Activated CD8-positive, alpha-beta memory T cell treated with anti-CD3 and anti-CD28 coated beads, Interleukin-2, amount 50 U/mL, for 1 hour (primary cell): ENCODE measurements at regions not wholly inside any gene's neighbourhood (a gene's known extent, or its start where the extent isn't known, plus 50 kb on each side); places are given as distances from the start of the nearest gene placed in this dataset.

ENCODE experiments used
- DNase-seq: peaks from one replicate; pipeline ENCODE4 v3.0.0-alpha.2; 2020; ENCODE audit errors: extremely low read depth

DNA sequence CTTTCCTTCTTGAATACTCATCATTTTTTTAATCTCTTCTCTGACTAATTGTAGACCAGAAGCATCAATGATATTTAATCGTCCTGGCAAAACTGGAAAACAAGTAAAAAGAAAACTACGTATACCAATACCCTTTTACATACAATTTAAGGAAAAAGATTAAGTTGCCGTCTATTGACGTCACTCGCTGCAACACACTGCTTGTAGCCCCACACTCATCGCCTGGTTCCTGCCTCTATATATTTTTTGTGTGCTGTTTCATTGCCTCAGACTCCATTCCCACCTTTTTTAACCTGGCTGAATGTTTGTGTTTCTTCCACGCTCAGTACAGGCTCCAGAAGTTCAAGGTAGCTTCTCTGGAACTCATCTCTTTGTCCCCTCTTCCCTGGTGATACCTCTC lies 536.2 kb downstream of the METTL4 start:
- DNase-seq, result no peak

DNA sequence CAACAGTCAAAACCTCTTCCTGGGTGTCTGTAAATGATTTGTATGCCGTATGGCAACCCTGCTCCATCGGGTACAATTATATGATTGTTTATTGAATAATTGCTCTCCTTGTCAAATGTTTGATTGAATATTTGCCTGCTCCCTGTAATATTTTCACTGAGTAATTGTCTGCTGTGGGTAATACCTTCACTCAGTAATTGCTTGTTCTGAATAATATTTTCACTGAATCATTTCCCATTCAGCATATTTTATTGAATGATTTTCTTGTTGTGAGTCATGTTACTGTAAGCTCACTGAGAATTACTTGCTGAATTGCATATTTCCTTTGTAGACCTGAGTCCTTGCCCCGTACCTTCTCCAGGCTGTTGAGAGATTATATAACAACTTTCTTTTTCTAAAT lies 535.2 kb downstream of the METTL4 start:
- no peak for DNase-seq

DNA sequence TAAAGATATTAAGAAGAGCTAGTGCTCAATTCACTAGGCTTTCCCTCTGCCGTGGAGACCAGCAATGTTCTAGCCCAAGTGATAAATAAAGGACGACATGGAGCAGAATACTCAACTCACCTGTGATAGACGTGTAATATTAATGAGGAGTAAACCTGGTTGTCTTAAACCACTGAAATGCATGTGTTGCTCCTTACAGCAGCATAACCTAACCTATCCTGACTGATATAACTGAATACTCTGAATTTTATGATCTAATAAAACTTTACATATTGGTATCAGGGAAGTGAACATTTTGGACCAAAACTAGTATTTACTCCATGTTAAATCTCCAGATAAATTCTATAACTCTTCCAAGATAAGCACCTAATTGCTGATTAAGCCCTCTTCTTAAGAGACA lies 531.0 kb downstream of the METTL4 start:
- no peak for DNase-seq

DNA sequence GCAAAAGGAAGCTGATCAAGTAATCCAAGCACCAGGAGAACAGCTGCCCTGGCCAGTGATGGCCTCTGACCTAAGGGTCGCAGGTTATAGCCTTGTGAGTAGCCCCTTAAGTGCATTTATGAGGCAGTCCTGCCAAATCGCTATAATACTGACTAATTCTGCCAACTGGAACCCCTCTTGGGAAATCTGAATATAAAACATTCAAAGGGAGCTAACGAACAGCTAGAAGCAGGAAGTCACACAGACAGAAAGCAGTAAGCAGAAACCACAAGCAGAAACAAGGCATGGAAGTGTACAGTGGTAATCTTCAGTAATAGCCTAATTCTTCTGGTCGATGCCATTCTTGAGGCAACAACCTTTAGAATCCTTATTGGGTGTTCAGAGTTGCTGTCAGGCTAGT lies 521.3 kb downstream of the METTL4 start:
- DNase-seq, result no peak

DNA sequence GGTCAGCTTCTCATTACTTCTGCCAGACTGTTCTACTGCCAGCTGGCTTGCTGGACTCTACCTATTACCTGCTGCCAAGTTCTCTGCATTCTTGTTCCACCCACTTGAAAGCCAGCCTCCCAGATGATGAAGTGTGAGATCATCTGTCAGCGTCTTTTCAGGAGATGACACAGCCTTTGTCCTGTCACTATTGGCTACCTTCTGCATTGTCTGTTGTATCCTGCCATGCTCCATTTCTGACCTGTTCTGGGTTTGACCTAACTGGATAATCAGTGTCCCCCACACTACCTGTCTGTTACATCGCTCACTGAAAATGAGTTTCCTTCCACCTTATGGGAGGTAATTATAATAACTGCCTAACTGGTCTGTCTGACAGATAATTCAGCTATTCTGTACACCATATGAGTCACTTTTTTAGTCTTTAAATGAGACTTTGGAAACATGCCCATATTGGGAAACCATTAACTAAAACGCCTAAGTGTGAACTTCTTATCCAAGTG lies 520.6 kb downstream of the METTL4 start:
- DNase-seq, result no peak

DNA sequence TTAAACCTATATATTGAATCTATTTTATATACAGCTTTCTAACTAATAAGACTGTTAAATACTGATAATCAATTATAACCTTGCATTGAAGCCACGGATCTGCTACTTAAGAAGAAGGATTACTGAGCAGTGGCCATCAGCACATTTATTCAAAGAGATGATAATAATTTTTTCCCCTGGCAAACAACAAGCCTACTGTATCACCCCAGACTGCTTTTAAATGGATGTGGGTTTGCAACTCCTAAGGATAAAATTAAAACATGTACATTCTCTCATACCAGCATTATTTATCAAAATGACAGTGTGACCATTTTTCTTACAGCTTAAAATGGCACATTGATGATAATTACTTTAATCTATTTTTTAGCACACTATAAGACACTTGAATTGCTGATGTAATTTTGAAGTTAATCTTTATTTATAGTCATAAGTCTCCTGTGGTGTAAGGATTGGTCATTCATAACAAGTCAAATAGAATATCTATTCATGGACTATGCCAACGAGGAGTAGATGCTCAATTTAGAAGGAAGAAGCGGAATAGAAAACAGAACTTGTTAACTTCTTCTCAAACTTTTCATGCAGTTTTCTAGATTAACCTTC lies 517.7 kb downstream of the METTL4 start:
- no peak for DNase-seq

DNA sequence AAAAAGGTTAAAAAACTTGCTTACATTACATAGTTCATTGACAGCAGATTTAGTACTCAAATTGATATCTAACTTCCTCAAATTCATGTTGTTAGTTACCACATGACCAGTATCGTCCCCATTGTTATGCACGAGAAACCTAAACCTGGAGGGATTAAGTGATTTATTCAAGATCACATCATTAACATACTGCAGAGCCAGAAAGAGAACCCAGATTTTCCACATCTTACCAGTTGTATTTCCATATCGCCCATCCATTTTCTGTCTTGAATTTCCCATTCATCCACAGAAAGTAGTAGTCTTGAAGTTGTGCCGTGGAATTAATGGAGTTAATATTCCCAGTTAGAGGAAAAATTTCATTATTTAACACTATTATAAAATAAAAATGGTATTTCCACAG lies 512.0 kb downstream of the METTL4 start:
- DNase-seq, result no peak

DNA sequence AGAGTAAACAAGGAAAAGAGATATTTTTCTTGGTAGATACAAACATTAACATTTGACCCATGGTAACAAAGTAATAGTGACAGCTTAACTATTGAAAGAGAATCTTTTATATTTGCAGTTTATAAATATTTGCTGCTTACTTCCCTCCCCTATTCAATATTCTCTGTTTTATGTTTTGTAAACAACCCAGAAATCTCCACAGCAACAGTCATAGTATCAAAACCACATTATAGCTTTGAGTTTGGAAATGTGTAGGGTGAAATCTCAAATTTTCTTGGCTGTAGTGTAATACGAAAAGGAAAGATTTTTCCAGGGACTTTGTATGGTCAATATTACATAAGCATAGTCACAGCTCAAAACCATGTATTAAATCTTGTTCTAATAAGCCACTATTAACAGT lies 511.2 kb downstream of the METTL4 start:
- no peak for DNase-seq

DNA sequence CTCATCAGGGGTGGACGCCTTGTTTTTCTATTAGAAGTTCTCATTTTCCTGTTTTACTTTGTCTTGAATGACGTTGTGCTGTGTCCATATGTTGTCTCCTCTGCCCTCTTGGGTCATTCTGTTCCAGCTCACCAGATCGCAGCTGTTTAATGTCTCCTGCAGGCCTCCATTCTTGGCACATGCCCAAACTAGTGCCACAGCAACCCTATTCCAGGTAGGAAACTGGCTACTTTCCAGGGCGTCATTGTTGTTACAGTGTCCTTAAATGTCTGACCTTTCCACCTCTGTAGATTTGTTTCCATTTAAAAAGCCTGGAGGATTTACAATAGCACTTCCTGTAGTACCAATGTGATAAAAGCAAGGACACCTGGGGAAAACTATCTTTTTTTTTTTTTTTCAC lies 500.7 kb downstream of the METTL4 start:
- no peak for DNase-seq

DNA sequence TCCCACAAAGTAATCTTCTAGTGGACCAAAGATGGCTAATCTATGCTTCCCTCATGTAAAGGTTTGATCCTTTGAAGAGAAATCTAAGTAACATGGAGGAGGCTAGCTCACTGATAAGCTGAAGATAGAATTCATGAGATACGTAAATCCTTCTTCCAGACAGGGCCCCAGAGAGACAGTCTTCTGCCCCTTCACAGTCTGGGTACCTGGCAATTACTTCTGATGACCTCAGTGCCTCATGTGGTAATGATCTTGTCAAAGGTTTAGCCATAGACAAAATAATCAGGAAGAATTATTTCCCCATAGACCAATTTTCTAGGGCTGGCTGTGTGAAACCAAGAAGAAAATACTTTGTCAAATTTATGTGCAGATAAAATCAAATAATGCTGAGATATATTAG lies 495.8 kb downstream of the METTL4 start:
- no peak for DNase-seq

DNA sequence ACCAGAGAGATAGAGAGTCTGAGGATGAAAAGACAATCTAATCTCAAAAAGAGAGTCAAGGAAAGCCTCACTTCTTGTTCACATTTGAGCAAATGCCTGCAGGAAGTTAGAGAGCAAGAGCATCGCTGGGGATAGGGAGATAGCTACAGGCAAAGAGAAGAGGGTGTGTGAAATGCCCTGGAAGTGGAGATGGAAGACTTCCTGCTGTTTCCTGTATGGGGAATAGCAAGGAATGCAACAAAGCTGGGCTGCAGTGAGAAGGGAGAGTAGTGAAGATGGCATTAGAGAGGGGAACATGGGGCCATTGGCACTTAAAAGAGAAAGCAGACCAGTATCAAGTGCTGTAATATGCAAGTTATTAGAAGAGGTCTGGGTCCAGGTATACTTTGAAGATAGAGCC lies 488.6 kb downstream of the METTL4 start:
- DNase-seq, result no peak

DNA sequence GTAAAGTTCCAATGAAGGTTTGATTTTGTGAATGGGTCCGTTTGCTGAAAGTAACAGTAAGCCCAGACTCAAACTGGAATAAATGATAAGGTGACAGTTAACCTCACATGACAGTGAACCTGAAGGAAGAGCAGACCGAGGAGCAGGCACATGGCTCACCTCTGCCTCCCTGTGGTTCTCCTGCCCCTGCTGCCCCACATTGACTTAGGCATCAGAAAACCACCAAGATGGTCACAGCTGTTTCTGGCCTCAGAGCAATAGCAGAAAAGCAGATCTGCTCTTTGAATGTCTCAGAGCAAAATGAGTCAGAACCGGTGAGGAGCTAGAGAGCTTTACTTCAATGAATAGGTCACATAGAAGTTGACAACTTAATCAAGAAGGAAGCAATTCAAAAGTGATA lies 487.6 kb downstream of the METTL4 start:
- DNase-seq, result no peak

DNA sequence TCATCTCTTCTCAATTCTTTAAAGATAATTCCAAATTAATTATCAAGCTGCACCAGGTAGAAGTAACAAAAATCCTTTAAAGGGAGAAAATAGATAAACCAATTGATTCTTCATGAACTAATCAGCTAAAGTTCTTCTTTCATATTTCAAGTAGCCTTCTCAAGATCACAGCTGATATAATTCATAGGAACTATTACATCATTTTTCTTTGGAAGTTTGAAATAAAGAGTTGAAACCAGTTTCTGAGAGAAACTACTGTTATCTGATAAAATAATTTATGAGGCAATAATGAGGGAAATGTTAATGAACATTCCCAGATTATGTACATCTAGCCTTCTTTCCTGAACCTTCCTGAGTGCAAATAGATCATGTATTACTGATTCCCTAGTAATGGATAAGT lies 484.9 kb downstream of the METTL4 start:
- no peak for DNase-seq

DNA sequence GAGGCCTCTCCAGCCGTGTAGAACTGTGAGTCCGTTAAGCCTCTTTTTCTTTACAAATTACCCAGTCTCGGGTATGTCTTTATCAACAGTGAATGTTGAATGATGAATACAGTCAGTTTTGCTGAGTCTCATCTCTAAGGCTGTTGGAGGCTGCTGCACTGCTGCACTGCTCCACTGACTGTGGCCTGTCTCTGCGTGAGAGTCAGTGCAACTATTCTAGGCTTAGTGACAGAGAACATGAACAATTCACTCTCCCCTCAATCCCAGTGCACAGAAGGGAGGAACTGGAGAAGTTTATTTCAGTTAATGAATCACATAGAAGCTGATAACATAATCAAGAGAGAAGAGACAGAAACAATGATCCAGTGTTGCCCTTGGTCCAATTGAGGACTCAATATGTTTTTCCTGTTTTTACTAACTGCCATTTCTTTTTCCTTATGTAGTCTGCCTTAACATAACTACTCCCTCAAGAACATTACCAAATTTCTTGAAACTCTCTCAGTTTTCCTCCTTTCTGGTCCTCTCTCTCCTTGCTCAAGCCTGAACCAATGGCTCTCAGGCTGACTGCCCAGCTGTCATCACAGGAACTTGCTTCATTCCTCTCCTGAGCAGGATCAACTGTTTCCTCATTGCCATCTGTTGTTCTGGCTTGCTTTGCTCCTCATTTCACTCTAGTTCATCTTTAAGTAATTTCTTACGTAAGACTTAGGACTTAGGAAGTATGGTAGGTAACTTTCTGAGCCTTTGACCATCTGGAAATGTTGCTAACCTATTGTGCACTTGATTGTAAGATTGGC lies 483.2 kb downstream of the METTL4 start:
- DNase-seq, result no peak

DNA sequence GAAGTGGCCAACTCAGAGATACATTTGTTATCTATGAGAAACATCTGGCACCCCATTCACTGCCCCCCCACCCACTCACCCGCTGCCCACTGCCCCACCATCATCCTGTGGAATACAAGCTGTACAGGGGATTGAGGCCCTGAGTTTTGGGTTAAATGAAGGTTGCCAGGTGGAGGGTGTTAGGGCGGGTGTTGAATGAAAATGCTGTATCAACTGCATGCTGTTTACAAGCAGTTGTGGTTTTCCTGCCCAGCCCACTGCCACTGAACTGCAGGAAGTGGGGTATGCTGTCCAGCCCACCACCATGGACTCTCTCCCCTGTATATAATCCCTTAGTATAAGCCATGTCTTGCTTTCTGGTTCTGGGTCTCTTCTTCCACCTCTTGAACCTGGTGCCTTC lies 481.9 kb downstream of the METTL4 start:
- no peak for DNase-seq

DNA sequence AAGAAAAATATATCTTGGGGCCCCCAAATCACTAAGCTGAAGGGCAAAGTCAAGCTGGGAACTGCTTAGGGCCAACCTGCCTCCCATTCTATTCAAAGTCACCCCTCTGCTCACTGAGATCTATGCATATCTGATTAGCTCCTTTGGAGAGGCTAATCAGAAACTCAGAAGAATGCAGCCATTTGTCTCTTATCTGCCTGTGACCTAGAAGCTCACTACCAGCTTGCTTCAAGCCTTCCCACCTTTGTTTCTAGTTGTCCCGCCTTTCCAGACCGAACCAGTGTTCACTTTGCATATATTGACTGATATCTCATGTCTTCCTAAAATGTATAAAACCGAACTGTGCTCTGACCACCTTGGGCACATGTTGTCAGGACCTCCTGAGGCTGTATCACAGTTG lies 479.4 kb downstream of the METTL4 start:
- DNase-seq, result no peak

DNA sequence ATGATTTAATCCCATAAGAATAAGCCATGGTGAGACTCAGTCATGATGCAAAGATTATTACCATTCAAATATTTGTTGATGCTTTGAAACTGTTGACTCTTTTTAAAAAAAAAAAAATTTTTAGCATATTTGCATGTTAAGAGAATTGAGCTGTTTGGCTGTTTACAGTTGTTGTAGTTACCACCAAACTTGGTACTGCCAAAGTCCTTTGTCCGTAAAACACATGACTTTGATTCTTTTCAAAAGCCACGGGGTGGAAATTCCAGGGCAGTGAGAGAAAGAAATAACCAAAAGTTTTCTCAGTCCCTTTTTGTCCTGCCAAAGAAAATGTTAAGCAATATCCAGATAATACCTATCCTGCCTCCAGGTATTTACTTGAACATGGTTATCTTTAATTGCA lies 474.8 kb downstream of the METTL4 start:
- DNase-seq, result no peak

DNA sequence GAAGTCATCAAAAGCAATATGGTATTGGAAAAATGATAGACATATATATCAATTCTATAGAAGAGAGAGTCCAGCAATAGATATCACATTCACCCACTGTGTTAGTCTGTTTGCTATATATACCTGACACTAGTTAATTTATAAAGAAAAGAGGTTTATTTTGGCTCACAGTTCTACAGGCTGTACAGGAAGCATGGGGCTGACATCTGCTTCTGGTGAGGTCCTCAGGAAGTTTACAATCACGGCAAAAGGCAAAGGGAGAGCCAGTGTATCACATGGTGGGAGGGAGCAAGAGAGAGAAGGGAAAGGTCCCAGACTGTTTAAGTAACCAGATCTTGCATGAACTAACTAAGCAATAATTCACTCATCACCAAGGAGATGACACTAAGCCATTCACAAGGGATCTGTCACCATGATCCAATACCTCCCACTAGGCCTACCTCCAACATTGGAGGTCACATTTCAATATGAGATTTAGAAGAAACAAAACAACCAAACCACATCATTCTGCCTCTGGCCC lies 470.6 kb downstream of the METTL4 start:
- DNase-seq, result no peak

DNA sequence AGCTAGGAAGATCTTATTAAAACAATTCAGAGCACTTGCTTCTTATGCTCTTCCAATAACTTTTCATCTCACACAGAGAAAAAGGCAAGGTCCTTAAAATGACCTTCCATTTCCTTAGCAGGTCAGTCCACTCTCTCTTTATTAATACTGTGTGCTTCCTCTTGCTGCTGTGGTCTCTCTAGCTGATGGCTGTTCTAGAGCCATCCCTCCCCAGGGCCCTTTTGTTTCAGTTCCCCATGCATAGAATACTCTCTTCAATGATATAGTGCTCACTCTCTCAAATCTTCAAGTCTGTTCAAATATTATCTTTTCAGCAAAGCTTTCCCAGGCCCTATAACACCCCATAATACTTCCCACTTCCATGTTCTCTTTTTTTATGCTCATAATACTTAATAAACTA lies 469.3 kb downstream of the METTL4 start:
- no peak for DNase-seq

DNA sequence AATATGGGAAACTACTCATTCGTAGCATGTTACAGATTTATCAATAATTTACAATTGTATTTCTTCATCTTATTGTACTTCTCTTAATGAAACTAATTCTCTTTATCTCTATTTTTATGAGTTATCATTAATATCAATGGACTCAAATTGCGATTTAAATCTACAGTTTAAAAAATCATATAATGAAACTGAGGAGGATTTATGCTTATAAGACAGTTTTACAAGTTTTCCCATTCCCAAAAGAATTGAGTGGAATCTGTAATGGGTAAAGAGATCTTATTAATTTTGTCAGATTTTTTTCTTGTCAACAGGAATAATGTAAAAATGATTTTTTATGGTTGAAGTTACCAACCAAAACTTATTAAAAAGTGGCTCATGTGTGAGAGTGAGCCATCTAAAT lies 468.0 kb downstream of the METTL4 start:
- no peak for DNase-seq

DNA sequence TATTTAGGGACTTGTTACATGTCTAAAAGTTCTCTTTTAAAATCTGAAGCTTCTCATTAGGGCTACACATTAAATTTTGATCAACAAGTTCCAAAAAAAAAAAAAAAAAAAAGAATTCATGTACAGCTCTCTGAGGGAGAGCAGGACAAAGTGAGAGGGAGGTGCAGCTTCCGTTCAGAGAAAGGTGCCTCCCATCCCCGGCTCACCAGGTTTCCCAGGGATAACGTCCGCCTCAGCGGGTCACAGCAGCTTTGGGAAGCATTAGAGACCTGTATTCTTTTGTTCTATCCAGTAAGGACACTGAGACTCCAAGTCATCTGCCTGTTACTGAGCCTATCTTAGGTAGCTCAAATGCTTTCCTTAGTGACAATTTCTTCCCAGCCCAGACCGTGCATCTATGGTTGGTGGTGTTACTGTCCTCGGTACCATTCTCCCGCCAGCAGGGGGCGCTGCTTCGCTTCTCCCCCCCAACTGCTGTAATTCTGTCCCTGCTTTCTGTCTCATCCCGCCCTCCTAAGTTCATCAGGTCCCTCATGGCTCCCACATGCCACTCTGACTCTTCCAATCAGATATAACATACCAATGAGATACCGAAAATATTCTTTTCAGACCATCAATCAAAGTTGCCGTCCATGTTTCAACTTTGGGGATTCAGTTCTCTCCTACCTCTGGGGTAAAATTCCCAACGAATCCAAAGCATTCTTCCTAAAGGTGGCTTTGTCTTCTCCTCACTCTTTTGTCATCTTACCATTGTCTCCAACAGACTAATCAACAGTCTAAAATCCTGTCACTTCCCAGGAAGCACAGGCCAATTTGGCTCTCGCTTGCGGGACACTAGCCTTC lies 466.5 kb downstream of the METTL4 start:
- no peak for DNase-seq

DNA sequence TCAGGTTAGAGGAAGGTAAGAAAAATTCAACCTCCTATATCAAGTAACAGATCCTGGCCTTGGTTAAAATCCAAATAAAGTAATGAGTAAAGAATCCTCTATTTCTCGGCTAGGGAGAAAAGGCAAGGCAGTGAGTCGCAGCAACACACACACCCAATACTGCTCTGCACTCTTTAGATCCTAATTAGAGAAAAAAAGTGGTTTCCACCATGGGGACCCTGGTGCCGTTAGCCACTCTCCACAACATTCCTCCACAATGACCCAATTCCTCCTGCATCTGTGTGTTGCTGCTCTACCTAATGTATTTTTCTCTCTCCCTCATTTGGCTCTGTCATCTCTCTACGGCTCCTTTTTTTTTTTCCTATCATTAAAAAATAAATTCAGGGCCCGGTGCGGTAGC lies 462.7 kb downstream of the METTL4 start:
- DNase-seq, result no peak

DNA sequence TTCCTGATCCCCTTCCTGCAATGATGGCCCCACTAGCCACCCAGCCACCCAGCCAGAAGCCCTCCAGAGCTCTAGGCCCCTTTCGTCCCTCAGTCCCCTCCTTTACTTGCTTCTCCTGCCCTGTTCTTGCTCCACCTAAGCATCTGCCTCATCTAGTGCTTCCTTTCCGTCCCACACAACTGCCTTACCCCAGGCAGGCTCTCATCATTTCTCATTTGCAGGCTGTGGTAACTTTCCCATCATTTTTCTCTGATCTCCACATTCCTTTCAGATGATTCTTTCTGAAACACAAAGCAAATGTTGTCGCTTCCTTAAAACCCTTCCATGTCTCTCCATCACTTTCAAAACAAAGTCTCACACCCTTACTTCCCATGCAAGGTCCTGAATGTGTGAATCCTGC lies 459.8 kb downstream of the METTL4 start:
- DNase-seq, result no peak
